Right lobe of liver (tissue), 4 donors: ENCODE measurements at regions not wholly inside any gene's neighbourhood (a gene's known extent, or its start where the extent isn't known, plus 50 kb on each side); places are given as distances from the start of the nearest gene placed in this dataset.
"Not testable (repeated sequence)": the region's sequence is repeated elsewhere in the genome, so short reads cannot be mapped to it uniquely, and the experiment has no call there.

Experiments
- POLR2A ChIP-seq: fragments of 450-650 bp; IDR thresholded peaks from one replicate; pipeline ENCODE4 v1.6.1; 2017; ENCODE audit warnings: antibody characterized with exemption, mild to moderate bottlenecking
- TF ChIP-seq, protein P1 (sequence below), 4 donors: fragments of 200-600 bp in 3 of 4; fragments of 450-650 bp in 1 of 4; IDR thresholded peaks; one replicate each; pipeline versions ENCODE4 v1.5.1 to v1.8.0; 2016 to 2022; ENCODE audit warnings: antibody characterized with exemption in 4 of 4, mild to moderate bottlenecking in 2 of 4
- donor health status: DM: no; HTN: no; CAD: no.
- donor health status: DM: no; HTN: no; CAD: no.
- donor health status: DM: no; HTN: yes; CAD: no.

DNA sequence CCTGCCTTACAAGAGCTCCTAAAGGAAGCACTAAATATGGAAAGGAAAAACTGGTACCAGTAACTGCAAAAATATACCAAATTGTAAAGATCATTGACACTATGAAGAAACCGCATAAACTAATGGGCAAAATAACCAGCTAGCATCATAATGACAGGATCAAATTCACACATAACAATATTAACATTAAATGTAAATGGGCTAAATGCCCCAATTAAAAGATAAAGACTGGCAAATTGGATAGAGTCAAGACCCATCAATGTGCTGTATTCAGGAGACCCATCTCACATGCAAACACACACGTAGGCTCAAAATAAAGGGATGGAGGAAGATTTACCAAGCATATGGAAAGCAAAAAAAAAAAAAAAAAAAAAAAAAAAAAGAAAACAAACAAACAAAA is 73.0 kb downstream of the CARTPT start:
- TF ChIP-seq, protein P1, sequence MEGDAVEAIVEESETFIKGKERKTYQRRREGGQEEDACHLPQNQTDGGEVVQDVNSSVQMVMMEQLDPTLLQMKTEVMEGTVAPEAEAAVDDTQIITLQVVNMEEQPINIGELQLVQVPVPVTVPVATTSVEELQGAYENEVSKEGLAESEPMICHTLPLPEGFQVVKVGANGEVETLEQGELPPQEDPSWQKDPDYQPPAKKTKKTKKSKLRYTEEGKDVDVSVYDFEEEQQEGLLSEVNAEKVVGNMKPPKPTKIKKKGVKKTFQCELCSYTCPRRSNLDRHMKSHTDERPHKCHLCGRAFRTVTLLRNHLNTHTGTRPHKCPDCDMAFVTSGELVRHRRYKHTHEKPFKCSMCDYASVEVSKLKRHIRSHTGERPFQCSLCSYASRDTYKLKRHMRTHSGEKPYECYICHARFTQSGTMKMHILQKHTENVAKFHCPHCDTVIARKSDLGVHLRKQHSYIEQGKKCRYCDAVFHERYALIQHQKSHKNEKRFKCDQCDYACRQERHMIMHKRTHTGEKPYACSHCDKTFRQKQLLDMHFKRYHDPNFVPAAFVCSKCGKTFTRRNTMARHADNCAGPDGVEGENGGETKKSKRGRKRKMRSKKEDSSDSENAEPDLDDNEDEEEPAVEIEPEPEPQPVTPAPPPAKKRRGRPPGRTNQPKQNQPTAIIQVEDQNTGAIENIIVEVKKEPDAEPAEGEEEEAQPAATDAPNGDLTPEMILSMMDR (IDR thresholded peaks at IDR 0.05): not testable (repeated sequence)
- not testable (repeated sequence) for TF ChIP-seq POLR2A
